HG02642 (cell line): ENCODE measurements at regions not wholly inside any gene's neighbourhood (a gene's known extent, or its start where the extent isn't known, plus 50 kb on each side); places are given as distances from the start of the nearest gene placed in this dataset.

Experiments
- ATAC-seq: cut with Tn5 transposase; IDR thresholded peaks from one replicate; pipeline ENCODE4 v1.9.1; 2021; ENCODE audit warnings: mild to moderate bottlenecking; ENCODE audit not compliant: unreplicated experiment, poor library complexity

GRCh38 chr12:126487431-126487980 is 1422.3 kb downstream of the AACS start:
- no peak for ATAC-seq

GRCh38 chr12:126488806-126489205 is 1423.6 kb downstream of the AACS start:
- ATAC-seq: no peak

- ATAC-seq: no peak
Measured at GRCh38 chr12:126492181-126492580, 1426.9 kb downstream of the AACS start.

- ATAC-seq: no peak
Measured at GRCh38 chr12:126493366-126494108, 1428.3 kb downstream of the AACS start.

- ATAC-seq: no peak
Measured at GRCh38 chr12:126496201-126496600, 1431.0 kb downstream of the AACS start.

GRCh38 chr12:126506426-126507182 is 1441.4 kb downstream of the AACS start:
- no peak for ATAC-seq

- ATAC-seq: no peak
Measured at GRCh38 chr12:126507231-126507630, 1442.0 kb downstream of the AACS start.

GRCh38 chr12:126509572-126509971 is 1444.3 kb downstream of the AACS start:
- ATAC-seq: no peak

GRCh38 chr12:126510630-126511029 is 1445.4 kb downstream of the AACS start:
- ATAC-seq: no peak

- no peak for ATAC-seq
Measured at GRCh38 chr12:126512916-126513913, 1448.0 kb downstream of the AACS start.

- ATAC-seq: no peak
Measured at GRCh38 chr12:126518596-126519200, 1453.5 kb downstream of the AACS start.

- ATAC-seq: no peak
Measured at GRCh38 chr12:126519833-126520232, 1454.6 kb downstream of the AACS start.

- ATAC-seq: no peak
Measured at GRCh38 chr12:126523891-126524290, 1458.7 kb downstream of the AACS start.

GRCh38 chr12:126534495-126534894 is 1469.3 kb downstream of the AACS start:
- ATAC-seq: no peak

- no peak for ATAC-seq
Measured at GRCh38 chr12:126534942-126535341, 1469.7 kb downstream of the AACS start.

- no peak for ATAC-seq
Measured at GRCh38 chr12:126535971-126536370, 1470.7 kb downstream of the AACS start.

- ATAC-seq: no peak
Measured at GRCh38 chr12:126537961-126538530, 1472.8 kb downstream of the AACS start.

GRCh38 chr12:126538888-126539287 is 1473.7 kb downstream of the AACS start:
- ATAC-seq: no peak

GRCh38 chr12:126545411-126545810 is 1480.2 kb downstream of the AACS start:
- ATAC-seq: no peak
